Osteocyte (in vitro differentiated cells): ENCODE measurements at regions not wholly inside any gene's neighbourhood (a gene's known extent, or its start where the extent isn't known, plus 50 kb on each side); places are given as distances from the start of the nearest gene placed in this dataset.

Experiments
- DNase-seq: peaks from one replicate; pipeline ENCODE4 v3.0.0; 2021; ENCODE audit warnings: mixed read lengths; ENCODE audit not compliant: unreplicated experiment; ENCODE audit errors: extremely low spot score
- H3K27ac Mint-ChIP-seq: one replicate; pipeline ENCODE4 v1.8.0; 2021; ENCODE audit warnings: mild to moderate bottlenecking, mixed read lengths; ENCODE audit not compliant: unreplicated experiment
- H3K27me3 Mint-ChIP-seq: one replicate; pipeline ENCODE4 v1.8.0; 2021; ENCODE audit warnings: mixed read lengths; ENCODE audit not compliant: unreplicated experiment
- H3K36me3 Mint-ChIP-seq: one replicate; pipeline ENCODE4 v1.8.0; 2021; ENCODE audit warnings: mixed read lengths; ENCODE audit not compliant: unreplicated experiment
- H3K4me1 Mint-ChIP-seq: one replicate; pipeline ENCODE4 v1.8.0; 2021; ENCODE audit warnings: mixed read lengths; ENCODE audit not compliant: unreplicated experiment
- H3K4me3 Mint-ChIP-seq: one replicate; pipeline ENCODE4 v1.8.0; 2021; ENCODE audit warnings: mild to moderate bottlenecking, moderate library complexity, mixed read lengths; ENCODE audit not compliant: unreplicated experiment
- H3K9me3 Mint-ChIP-seq: one replicate; pipeline ENCODE4 v1.8.0; 2021; ENCODE audit warnings: mixed read lengths; ENCODE audit not compliant: unreplicated experiment
- TF ChIP-seq, protein P1 (sequence below): fragments of 200-600 bp; sonication (generic); IDR thresholded peaks from 2 replicates; pipeline ENCODE4 v1.5.0; 2021; ENCODE audit warnings: antibody characterized with exemption, mild to moderate bottlenecking, moderate library complexity

- DNase-seq: no peak
- TF ChIP-seq, protein P1, sequence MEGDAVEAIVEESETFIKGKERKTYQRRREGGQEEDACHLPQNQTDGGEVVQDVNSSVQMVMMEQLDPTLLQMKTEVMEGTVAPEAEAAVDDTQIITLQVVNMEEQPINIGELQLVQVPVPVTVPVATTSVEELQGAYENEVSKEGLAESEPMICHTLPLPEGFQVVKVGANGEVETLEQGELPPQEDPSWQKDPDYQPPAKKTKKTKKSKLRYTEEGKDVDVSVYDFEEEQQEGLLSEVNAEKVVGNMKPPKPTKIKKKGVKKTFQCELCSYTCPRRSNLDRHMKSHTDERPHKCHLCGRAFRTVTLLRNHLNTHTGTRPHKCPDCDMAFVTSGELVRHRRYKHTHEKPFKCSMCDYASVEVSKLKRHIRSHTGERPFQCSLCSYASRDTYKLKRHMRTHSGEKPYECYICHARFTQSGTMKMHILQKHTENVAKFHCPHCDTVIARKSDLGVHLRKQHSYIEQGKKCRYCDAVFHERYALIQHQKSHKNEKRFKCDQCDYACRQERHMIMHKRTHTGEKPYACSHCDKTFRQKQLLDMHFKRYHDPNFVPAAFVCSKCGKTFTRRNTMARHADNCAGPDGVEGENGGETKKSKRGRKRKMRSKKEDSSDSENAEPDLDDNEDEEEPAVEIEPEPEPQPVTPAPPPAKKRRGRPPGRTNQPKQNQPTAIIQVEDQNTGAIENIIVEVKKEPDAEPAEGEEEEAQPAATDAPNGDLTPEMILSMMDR: no peak
- Mint-ChIP-seq H3K27ac (no peak overlapping the region), H3K36me3 (no peaks in the 10 kb centered on the region), H3K4me3 (no peak overlapping the region), H3K27me3 (peaks cover 34% of the 10 kb centered on the region), H3K4me1 (no peaks in the 10 kb centered on the region), H3K9me3 (no peaks in the 10 kb centered on the region)
Observed at GRCh38 chr13:39100996-39101738, 62.9 kb downstream of the NHLRC3 start.

GRCh38 chr13:39102981-39103490 is 64.8 kb downstream of the NHLRC3 start:
- Mint-ChIP-seq H3K36me3 (no peaks in the 10 kb centered on the region), H3K9me3 (no peaks in the 10 kb centered on the region), H3K27me3 (peaks cover 43% of the 10 kb centered on the region)

GRCh38 chr13:39105110-39105509 is 66.9 kb downstream of the NHLRC3 start:
- no peaks in the 10 kb centered on the region for H3K4me1 Mint-ChIP-seq
- DNase-seq: no peak
- no peak overlapping the region for H3K27ac Mint-ChIP-seq
- H3K4me3 Mint-ChIP-seq: no peak overlapping the region
- no peaks in the 10 kb centered on the region for H3K9me3 Mint-ChIP-seq
- TF ChIP-seq, protein P1: no peak
- no peaks in the 10 kb centered on the region for H3K36me3 Mint-ChIP-seq
- H3K27me3 Mint-ChIP-seq: peaks cover 51% of the 10 kb centered on the region

More at GRCh38 chr13:39102981-39103490, 64.8 kb downstream of the NHLRC3 start:
- no peak for DNase-seq
- Mint-ChIP-seq H3K4me3 (no peak overlapping the region), H3K4me1 (no peaks in the 10 kb centered on the region), H3K27ac (no peak overlapping the region)
- TF ChIP-seq, protein P1: no peak

GRCh38 chr13:39106216-39107005 is 68.2 kb downstream of the NHLRC3 start:
- Mint-ChIP-seq H3K9me3 (no peaks in the 10 kb centered on the region), H3K27ac (no peak overlapping the region), H3K36me3 (no peaks in the 10 kb centered on the region)

More at GRCh38 chr13:39106216-39107005, 68.2 kb downstream of the NHLRC3 start:
- no peak overlapping the region for H3K4me3 Mint-ChIP-seq
- TF ChIP-seq, protein P1: no peak
- H3K4me1 Mint-ChIP-seq: no peaks in the 10 kb centered on the region
- peaks cover 58% of the 10 kb centered on the region for H3K27me3 Mint-ChIP-seq
- no peak for DNase-seq
